Neural progenitor cell (in vitro differentiated cells): ENCODE measurements at regions not wholly inside any gene's neighbourhood (a gene's known extent, or its start where the extent isn't known, plus 50 kb on each side); places are given as distances from the start of the nearest gene placed in this dataset.

Experiments used
- DNase-seq: peaks from one replicate; pipeline ENCODE4 v3.0.0-alpha.2; 2016; ENCODE audit warnings: low spot score
- H2AFZ ChIP-seq: fragments of 200-600 bp; sonication (generic); replicated peaks from 2 replicates; pipeline ENCODE4 v1.6.1; 2016; ENCODE audit warnings: antibody characterized with exemption
- H3F3A ChIP-seq: fragments of 200-600 bp; sonication (generic); 2 replicates; pipeline ENCODE4 v1.6.1; 2016; ENCODE audit warnings: antibody characterized with exemption, low read depth
- H3K27ac ChIP-seq: fragments of 200-600 bp; sonication (generic); 2 replicates; pipeline ENCODE4 v1.5.1; 2016; ENCODE audit warnings: mild to moderate bottlenecking
- H3K27me3 ChIP-seq: fragments of 200-600 bp; sonication (generic); 2 replicates; pipeline ENCODE4 v1.6.1; 2016; ENCODE audit warnings: mild to moderate bottlenecking, moderate library complexity
- H3K36me3 ChIP-seq: fragments of 200-600 bp; sonication (generic); 2 replicates; pipeline ENCODE4 v1.5.1; 2016
- H3K4me1 ChIP-seq: fragments of 200-600 bp; sonication (generic); 2 replicates; pipeline ENCODE4 v1.6.1; 2016; ENCODE audit warnings: mixed run types
- H3K4me2 ChIP-seq: fragments of 200-600 bp; sonication (generic); 2 replicates; pipeline ENCODE4 v1.6.1; 2016
- H3K4me3 ChIP-seq: fragments of 200-600 bp; sonication (generic); 2 replicates; pipeline ENCODE4 v1.5.1; 2016
- H3K79me2 ChIP-seq: fragments of 200-600 bp; sonication (generic); 2 replicates; pipeline ENCODE4 v1.6.1; 2016; ENCODE audit warnings: low read depth
- H3K9ac ChIP-seq: fragments of 200-600 bp; sonication (generic); 2 replicates; pipeline ENCODE4 v1.6.1; 2016
- H3K9me3 ChIP-seq: fragments of 200-600 bp; sonication (generic); 2 replicates; pipeline ENCODE4 v1.5.1; 2016; ENCODE audit warnings: low read depth
- H4K20me1 ChIP-seq: fragments of 200-600 bp; sonication (generic); 2 replicates; pipeline ENCODE4 v1.6.1; 2016; ENCODE audit warnings: low read depth
- H3K27ac Mint-ChIP-seq: 3 replicates; pipeline ENCODE4 v1.8.0; 2021; ENCODE audit warnings: mixed read lengths
- H3K27me3 Mint-ChIP-seq: 2 replicates; pipeline ENCODE4 v1.8.0; 2022; ENCODE audit warnings: low read depth, mild to moderate bottlenecking, inconsistent platforms, moderate library complexity, mixed read lengths; ENCODE audit not compliant: insufficient read depth
- H3K36me3 Mint-ChIP-seq: 3 replicates; pipeline ENCODE4 v1.8.0; 2021; ENCODE audit warnings: mixed read lengths
- H3K4me1 Mint-ChIP-seq: 3 replicates; pipeline ENCODE4 v1.8.0; 2021; ENCODE audit warnings: mixed read lengths
- H3K4me3 Mint-ChIP-seq: 3 replicates; pipeline ENCODE4 v1.8.0; 2021; ENCODE audit warnings: mild to moderate bottlenecking, moderate library complexity, mixed read lengths
- H3K9me3 Mint-ChIP-seq: 3 replicates; pipeline ENCODE4 v1.8.0; 2020; ENCODE audit warnings: mixed read lengths
- CTCF ChIP-seq: fragments of 200-600 bp; sonication (generic); IDR thresholded peaks from 2 replicates; pipeline ENCODE4 v1.5.1; 2017; ENCODE audit warnings: antibody characterized with exemption, mild to moderate bottlenecking
- EZH2 ChIP-seq: fragments of 200-600 bp; sonication (generic); IDR thresholded peaks from 2 replicates; pipeline ENCODE4 v1.6.1; 2017; ENCODE audit warnings: antibody characterized with exemption, mild to moderate bottlenecking, moderate library complexity
- EZH2phosphoT487 ChIP-seq: fragments of 200-600 bp; sonication (generic); IDR thresholded peaks from 2 replicates; pipeline ENCODE4 v1.6.1; 2017; ENCODE audit warnings: antibody characterized with exemption

GRCh38 chr2:234806818-234807217, 145.0 kb upstream of the SH3BP4 start:
- Mint-ChIP-seq H3K4me1 (peaks cover 3% of the 10 kb centered on the region), H3K9me3 (peaks cover 12% of the 10 kb centered on the region), H3K4me3 (no peak overlapping the region), H3K36me3 (no peaks in the 10 kb centered on the region), H3K27ac (no peak overlapping the region), H3K27me3 (peaks cover 3% of the 10 kb centered on the region)
- Histone ChIP-seq H3K9ac (no peak overlapping the region), H3K27me3 (no peaks in the 10 kb centered on the region), H2AFZ (no peak overlapping the region), H3K4me2 (no peak overlapping the region), H3K27ac (no peak overlapping the region), H3K36me3 (no peaks in the 10 kb centered on the region), H3K79me2 (no peaks in the 10 kb centered on the region), H3F3A (no peaks in the 10 kb centered on the region), H3K4me1 (no peaks in the 10 kb centered on the region), H3K4me3 (no peak overlapping the region), H3K9me3 (no peaks in the 10 kb centered on the region), H4K20me1 (no peaks in the 10 kb centered on the region)
- TF ChIP-seq CTCF (no peak), EZH2phosphoT487 (no peak), EZH2 (no peak)
- no peak for DNase-seq

GRCh38 chr2:234805836-234806235, 146.0 kb upstream of the SH3BP4 start:
- Histone ChIP-seq H4K20me1 (no peaks in the 10 kb centered on the region), H3K36me3 (no peaks in the 10 kb centered on the region), H3K27me3 (no peaks in the 10 kb centered on the region), H3K9me3 (no peaks in the 10 kb centered on the region), H2AFZ (no peak overlapping the region), H3K4me3 (no peak overlapping the region), H3K27ac (no peak overlapping the region), H3K9ac (no peak overlapping the region), H3K4me2 (no peak overlapping the region), H3K4me1 (no peaks in the 10 kb centered on the region), H3F3A (no peaks in the 10 kb centered on the region), H3K79me2 (no peaks in the 10 kb centered on the region)
- Mint-ChIP-seq H3K27ac (peak overlapping the region; percentile 44), H3K4me3 (no peak overlapping the region), H3K4me1 (peaks cover 3% of the 10 kb centered on the region), H3K36me3 (no peaks in the 10 kb centered on the region), H3K27me3 (peaks cover 3% of the 10 kb centered on the region), H3K9me3 (peaks cover 12% of the 10 kb centered on the region)
- TF ChIP-seq CTCF = no peak
- no peak for TF ChIP-seq EZH2
- no peak for TF ChIP-seq EZH2phosphoT487
- DNase-seq = no peak

GRCh38 chr2:234804704-234805103, 147.1 kb upstream of the SH3BP4 start:
- H4K20me1 ChIP-seq = no peaks in the 10 kb centered on the region
- Mint-ChIP-seq H3K4me3 (no peak overlapping the region), H3K27me3 (peaks cover 9% of the 10 kb centered on the region), H3K36me3 (peaks cover 2% of the 10 kb centered on the region), H3K27ac (no peak overlapping the region), H3K9me3 (peaks cover 15% of the 10 kb centered on the region), H3K4me1 (peaks cover 3% of the 10 kb centered on the region)
- H3K4me3 ChIP-seq = no peak overlapping the region
- H3K27ac ChIP-seq = no peak overlapping the region
- H3K27me3 ChIP-seq = no peaks in the 10 kb centered on the region
- no peak overlapping the region for H3K4me2 ChIP-seq
- no peak for DNase-seq
- H2AFZ ChIP-seq = no peak overlapping the region
- TF ChIP-seq EZH2 (no peak), CTCF (no peak), EZH2phosphoT487 (no peak)
- H3K4me1 ChIP-seq = no peaks in the 10 kb centered on the region
- no peaks in the 10 kb centered on the region for H3K79me2 ChIP-seq
- H3K9me3 ChIP-seq = no peaks in the 10 kb centered on the region
- no peaks in the 10 kb centered on the region for H3K36me3 ChIP-seq
- H3F3A ChIP-seq = no peaks in the 10 kb centered on the region
- no peak overlapping the region for H3K9ac ChIP-seq

GRCh38 chr2:234802845-234803171, 149.0 kb upstream of the SH3BP4 start:
- Mint-ChIP-seq H3K4me3 (no peak overlapping the region), H3K4me1 (peaks cover 10% of the 10 kb centered on the region), H3K9me3 (peaks cover 15% of the 10 kb centered on the region), H3K27me3 (peaks cover 15% of the 10 kb centered on the region), H3K27ac (no peak overlapping the region), H3K36me3 (peaks cover 2% of the 10 kb centered on the region)
- TF ChIP-seq EZH2 = no peak
- TF ChIP-seq EZH2phosphoT487 = no peak
- TF ChIP-seq CTCF = no peak
- no peak for DNase-seq
- Histone ChIP-seq H3K4me3 (no peak overlapping the region), H2AFZ (no peak overlapping the region), H3F3A (no peaks in the 10 kb centered on the region), H3K36me3 (no peaks in the 10 kb centered on the region), H3K27me3 (no peaks in the 10 kb centered on the region), H3K27ac (no peak overlapping the region), H4K20me1 (no peaks in the 10 kb centered on the region), H3K9me3 (no peaks in the 10 kb centered on the region), H3K79me2 (no peaks in the 10 kb centered on the region), H3K4me2 (no peak overlapping the region), H3K4me1 (peaks cover 2% of the 10 kb centered on the region), H3K9ac (no peak overlapping the region)
